ENCODE measurements at regions not wholly inside any gene's neighbourhood (a gene's known extent, or its start where the extent isn't known, plus 50 kb on each side); places are given as distances from the start of the nearest gene placed in this dataset.
"Not testable (repeated sequence)": the region's sequence is repeated elsewhere in the genome, so short reads cannot be mapped to it uniquely, and the experiment has no call there.

DNA sequence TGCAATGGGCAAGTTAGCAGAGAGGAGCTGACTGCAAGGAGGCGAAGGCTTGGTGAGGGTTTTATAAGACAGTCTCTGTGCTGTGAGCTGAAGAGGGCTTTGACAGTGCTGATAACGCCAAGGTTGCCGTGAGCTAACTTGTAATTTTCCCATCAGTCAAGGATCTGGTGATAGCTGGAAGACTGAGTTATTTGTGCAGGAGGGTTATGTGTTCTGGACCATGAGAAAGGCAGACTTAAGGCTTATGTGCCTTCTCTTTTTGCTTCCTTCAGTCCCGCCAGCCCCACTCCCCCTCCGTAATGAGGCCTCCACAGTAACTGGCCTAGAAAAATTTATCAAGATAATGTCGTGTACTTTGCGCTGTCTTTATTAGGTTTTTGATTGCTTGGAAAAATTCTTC, 94.6 kb downstream of the RTP5 start:
- POLR2A ChIA-PET, result no interaction called here
- peaks cover 9 to 15% of the 10 kb centered on the region in 2 experiments for H3K4me1 ChIP-seq (ENCODE audit: control insufficient read depth in 1 of 2, extremely low read depth in 1 of 2, insufficient read depth in 2 of 2, low read length in 2 of 2)
- 100% methylated on average over 3 of the region's 7 CpGs for WGBS (ENCODE audit: insufficient coverage)
- no peak overlapping the region for H3K4me3 ChIP-seq (ENCODE audit: control insufficient read depth in 1 of 2, extremely low read depth in 1 of 2, low read length in 1 of 2)
- peaks cover 14% of the 10 kb centered on the region for H3K36me3 Mint-ChIP-seq
- no peaks in the 10 kb centered on the region for H3K9me3 Mint-ChIP-seq
- no peak overlapping the region for H3K27ac Mint-ChIP-seq
- H3K27me3 Mint-ChIP-seq, result no peaks in the 10 kb centered on the region
- no peak for DNase-seq
- peaks cover 0 to 4% of the 10 kb centered on the region in 2 donors for H3K36me3 ChIP-seq (ENCODE audit: control insufficient read depth in 2 of 2, extremely low read depth in 1 of 2, insufficient read depth in 1 of 2, low read length in 1 of 2)
- peaks cover 24 to 35% (median 28%) of the 10 kb centered on the region in 3 donors for H3K4me1 Mint-ChIP-seq
- H3K27ac ChIP-seq (ENCODE audit: low read length), result no peak overlapping the region
- CTCF ChIA-PET, result no interaction called here
- no peak overlapping the region for H3K4me3 Mint-ChIP-seq
- no peaks in the 10 kb centered on the region for H3K27me3 ChIP-seq (replicated peaks in 1 of 2; ENCODE audit: control insufficient read depth in 2 of 2, extremely low read depth in 1 of 2, insufficient read depth in 2 of 2, low read length in 1 of 2)
- no peaks in the 10 kb centered on the region for H3K9me3 ChIP-seq
- no peak for ATAC-seq (replicated peaks in 1 of 4)

DNA sequence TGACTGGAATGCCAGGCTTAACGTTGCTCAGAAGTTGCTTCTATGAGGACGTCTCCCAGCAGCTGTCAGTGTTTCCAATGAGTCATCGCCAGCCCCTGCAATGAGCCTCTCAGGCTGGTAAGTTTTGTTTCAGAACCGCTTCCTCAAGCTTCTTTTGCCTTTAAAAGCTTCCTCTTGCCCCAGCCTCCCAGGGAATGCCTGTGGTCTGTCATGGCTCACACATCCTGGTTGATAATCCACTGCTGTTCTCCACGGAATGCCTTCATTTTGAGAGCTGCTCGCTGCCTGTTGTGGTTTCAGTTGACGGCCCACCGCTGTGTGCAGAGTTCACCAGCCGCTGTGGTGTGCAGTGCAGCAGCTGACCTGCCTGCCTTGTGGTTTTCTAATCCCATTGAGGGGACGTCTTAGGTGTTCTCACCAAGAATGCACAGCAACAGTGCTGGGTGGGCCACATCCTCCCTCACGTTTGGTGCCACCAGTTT, 96.4 kb downstream of the RTP5 start:
- Histone ChIP-seq H3K9me3 (no peaks in the 10 kb centered on the region), H3K4me1 (ENCODE audit: control insufficient read depth in 1 of 2, extremely low read depth in 1 of 2, insufficient read depth in 2 of 2, low read length in 2 of 2) (peaks cover 9 to 15% of the 10 kb centered on the region in 2 experiments), H3K4me3 (ENCODE audit: control insufficient read depth in 1 of 2, extremely low read depth in 1 of 2, low read length in 1 of 2) (peak overlapping the region; percentile 24 to 35), H3K27me3 (replicated peaks in 1 of 2; ENCODE audit: control insufficient read depth in 2 of 2, extremely low read depth in 1 of 2, insufficient read depth in 2 of 2, low read length in 1 of 2) (no peaks in the 10 kb centered on the region), H3K36me3 (ENCODE audit: control insufficient read depth in 2 of 2, extremely low read depth in 1 of 2, insufficient read depth in 1 of 2, low read length in 1 of 2) (peaks cover 0 to 10% of the 10 kb centered on the region in 2 donors), H3K27ac (ENCODE audit: low read length) (peak overlapping the region; percentile 30)
- Mint-ChIP-seq H3K27ac (peak overlapping the region; percentile 44 to 75), H3K9me3 (no peaks in the 10 kb centered on the region), H3K4me1 (peaks cover 24 to 35% (median 28%) of the 10 kb centered on the region in 3 donors), H3K36me3 (peaks cover 11% of the 10 kb centered on the region), H3K27me3 (no peaks in the 10 kb centered on the region), H3K4me3 (peak overlapping the region; percentile 57 to 74 (median 74))
- DNase-seq (peak in 34 of 35 experiments; percentile 1 to 61 (median 30)), ATAC-seq (replicated peaks in 1 of 4) (peak; percentile 90 to 94 (median 92))
- POLR2A ChIA-PET, result no interaction called here
- 3% methylated on average over 10 of the region's 11 CpGs for WGBS (ENCODE audit: insufficient coverage)
- CTCF ChIA-PET, result no interaction called here

DNA sequence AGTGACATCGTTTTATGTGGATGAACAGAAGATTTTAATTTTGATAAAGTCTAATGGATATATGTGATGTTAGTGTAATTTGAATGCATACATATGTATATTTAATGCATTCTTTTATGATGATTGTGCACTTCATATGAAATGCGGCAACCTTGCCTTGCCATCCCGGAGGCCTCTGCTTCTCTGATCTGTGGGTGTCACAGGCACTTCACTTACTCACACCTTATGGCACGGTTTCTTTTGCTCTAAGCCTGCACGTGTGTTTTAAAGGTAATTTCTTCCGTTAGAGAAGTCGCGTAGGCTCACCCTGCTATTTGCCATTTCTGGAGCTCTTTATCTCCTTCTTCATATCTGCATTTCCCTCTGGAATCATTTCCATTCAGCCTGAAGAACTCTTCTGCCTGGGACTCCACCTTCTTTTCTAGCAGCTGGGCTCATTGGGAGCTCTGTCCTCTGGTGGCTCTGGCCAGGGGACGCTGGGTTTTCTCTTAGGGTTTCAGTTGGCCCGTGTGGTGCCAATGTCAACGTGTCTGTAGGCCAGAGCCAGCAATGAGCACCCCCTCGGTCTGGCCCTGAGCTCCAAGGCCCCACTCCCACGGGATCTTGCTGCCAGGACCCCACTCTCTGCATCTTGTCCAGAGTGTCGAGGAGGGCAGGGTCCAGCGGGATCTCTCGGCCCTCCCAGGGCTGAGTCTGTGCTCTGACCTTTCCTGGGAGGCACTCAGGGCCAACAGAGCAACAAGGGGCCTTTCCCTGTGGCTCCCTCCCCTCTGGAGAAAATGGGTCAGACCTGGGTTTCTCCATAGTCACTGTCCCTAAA, 97.3 kb downstream of the RTP5 start:
- peak overlapping the region; percentile 44 to 75 for H3K27ac Mint-ChIP-seq
- H3K4me1 ChIP-seq (ENCODE audit: control insufficient read depth in 1 of 2, extremely low read depth in 1 of 2, insufficient read depth in 2 of 2, low read length in 2 of 2), result peaks cover 9 to 15% of the 10 kb centered on the region in 2 experiments
- no peak for DNase-seq

DNA sequence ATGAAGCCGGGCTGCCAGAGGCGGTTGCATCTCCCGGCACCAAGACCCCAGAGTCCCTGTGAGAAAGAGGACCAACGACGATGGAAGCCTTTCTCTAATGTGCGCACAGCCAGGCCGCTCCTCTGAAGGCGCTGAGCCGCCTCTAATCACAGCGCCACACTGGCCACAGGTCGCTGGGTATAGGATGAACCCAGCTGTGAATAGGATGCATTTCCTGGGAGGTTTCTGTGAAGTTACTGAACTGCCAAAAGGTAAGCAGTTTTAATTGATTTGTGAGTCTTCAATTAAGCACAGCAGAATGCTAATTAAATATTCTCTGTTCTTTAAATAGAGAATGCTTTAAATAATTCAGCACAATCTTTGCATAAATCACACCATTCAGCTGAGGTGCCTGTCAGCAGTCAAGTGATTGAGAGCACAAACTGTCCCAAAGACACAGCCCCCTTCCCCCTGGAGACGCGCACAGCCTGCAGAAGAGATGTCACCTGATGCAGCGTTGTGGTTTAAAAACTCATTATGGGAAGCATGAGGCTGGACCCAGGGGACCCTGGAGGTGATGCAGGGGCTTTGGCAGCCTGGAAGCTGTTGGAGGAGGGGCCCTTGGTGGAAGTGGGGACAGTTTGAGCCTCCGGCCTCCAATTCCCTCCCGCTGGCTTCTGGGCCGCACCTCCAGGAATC, 98.1 kb downstream of the RTP5 start:
- Mint-ChIP-seq H3K36me3 (peaks cover 21% of the 10 kb centered on the region), H3K27ac (no peak overlapping the region), H3K27me3 (no peaks in the 10 kb centered on the region), H3K4me3 (no peak overlapping the region), H3K4me1 (peaks cover 18 to 28% (median 27%) of the 10 kb centered on the region in 3 donors), H3K9me3 (no peaks in the 10 kb centered on the region)
- Histone ChIP-seq H3K9me3 (no peaks in the 10 kb centered on the region), H3K4me1 (ENCODE audit: control insufficient read depth in 1 of 2, extremely low read depth in 1 of 2, insufficient read depth in 2 of 2, low read length in 2 of 2) (peaks cover 9 to 15% of the 10 kb centered on the region in 2 experiments), H3K27ac (ENCODE audit: low read length) (no peak overlapping the region), H3K27me3 (replicated peaks in 1 of 2; ENCODE audit: control insufficient read depth in 2 of 2, extremely low read depth in 1 of 2, insufficient read depth in 2 of 2, low read length in 1 of 2) (no peaks in the 10 kb centered on the region), H3K36me3 (ENCODE audit: control insufficient read depth in 2 of 2, extremely low read depth in 1 of 2, insufficient read depth in 1 of 2, low read length in 1 of 2) (peaks cover 0 to 22% of the 10 kb centered on the region in 2 donors), H3K4me3 (ENCODE audit: control insufficient read depth in 1 of 2, extremely low read depth in 1 of 2, low read length in 1 of 2) (no peak overlapping the region)
- peak in 1 of 35 experiments; percentile 10 for DNase-seq
- ChIA-PET POLR2A (interaction anchor here in 1 of 2 donors (0.7 kb wide), 1 partner anchor 12 kb away, joined by 3 read pairs; no protein-coding TSS in a partner anchor), CTCF (no interaction called here)
- ATAC-seq (replicated peaks in 1 of 4), result no peak
- WGBS (ENCODE audit: insufficient coverage), result 99% methylated on average over 10 of the region's 17 CpGs

More for the DNA sequence above, 97.3 kb downstream of the RTP5 start:
- no peaks in the 10 kb centered on the region for H3K27me3 Mint-ChIP-seq
- H3K9me3 ChIP-seq, result no peaks in the 10 kb centered on the region
- H3K4me3 Mint-ChIP-seq, result peak overlapping the region; percentile 57 to 74 (median 74)
- H3K4me3 ChIP-seq (ENCODE audit: control insufficient read depth in 1 of 2, extremely low read depth in 1 of 2, low read length in 1 of 2), result no peak overlapping the region
- 86% methylated on average over 13 of the region's 16 CpGs for WGBS (ENCODE audit: insufficient coverage)
- H3K4me1 Mint-ChIP-seq, result peaks cover 24 to 33% (median 28%) of the 10 kb centered on the region in 3 donors
- no peak for ATAC-seq (replicated peaks in 1 of 4)
- peaks cover 0 to 15% of the 10 kb centered on the region in 2 donors for H3K36me3 ChIP-seq (ENCODE audit: control insufficient read depth in 2 of 2, extremely low read depth in 1 of 2, insufficient read depth in 1 of 2, low read length in 1 of 2)
- no peak overlapping the region for H3K27ac ChIP-seq (ENCODE audit: low read length)
- H3K27me3 ChIP-seq (replicated peaks in 1 of 2; ENCODE audit: control insufficient read depth in 2 of 2, extremely low read depth in 1 of 2, insufficient read depth in 2 of 2, low read length in 1 of 2), result no peaks in the 10 kb centered on the region
- POLR2A ChIA-PET, result interaction anchor here in 1 of 2 donors (0.7 kb wide), 1 partner anchor 12 kb away, joined by 3 read pairs; no protein-coding TSS in a partner anchor
- CTCF ChIA-PET, result no interaction called here
- H3K36me3 Mint-ChIP-seq, result peaks cover 14% of the 10 kb centered on the region
- H3K9me3 Mint-ChIP-seq, result no peaks in the 10 kb centered on the region

DNA sequence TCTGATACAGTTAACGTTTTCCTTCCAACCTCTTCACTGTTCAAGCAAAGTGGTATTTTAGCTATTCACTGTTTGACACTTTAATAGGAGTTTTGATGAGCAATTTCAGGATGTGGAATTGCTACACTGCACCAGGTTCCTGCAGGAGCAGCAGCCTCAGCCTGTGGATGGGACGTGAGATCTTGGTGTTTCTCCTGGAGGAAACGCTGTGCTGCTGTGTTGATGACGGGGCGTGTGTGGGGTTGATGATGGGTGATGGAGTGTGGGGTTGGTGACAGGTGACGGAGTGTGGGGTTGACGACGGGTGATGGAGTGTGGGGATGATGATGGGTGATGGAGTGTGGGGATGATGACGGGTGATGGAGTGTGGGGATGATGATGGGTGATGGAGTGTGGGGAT, 98.9 kb downstream of the RTP5 start:
- no peak for DNase-seq
- Mint-ChIP-seq H3K36me3 (peaks cover 29% of the 10 kb centered on the region), H3K27ac (no peak overlapping the region), H3K4me1 (peaks cover 18 to 23% (median 23%) of the 10 kb centered on the region in 3 donors), H3K9me3 (no peaks in the 10 kb centered on the region), H3K27me3 (no peaks in the 10 kb centered on the region), H3K4me3 (no peak overlapping the region)
- Histone ChIP-seq H3K27ac (ENCODE audit: low read length) (no peak overlapping the region), H3K9me3 (no peaks in the 10 kb centered on the region), H3K27me3 (replicated peaks in 1 of 2; ENCODE audit: control insufficient read depth in 2 of 2, extremely low read depth in 1 of 2, insufficient read depth in 2 of 2, low read length in 1 of 2) (no peaks in the 10 kb centered on the region), H3K4me1 (ENCODE audit: control insufficient read depth in 1 of 2, extremely low read depth in 1 of 2, insufficient read depth in 2 of 2, low read length in 2 of 2) (peaks cover 9 to 15% of the 10 kb centered on the region in 2 experiments), H3K36me3 (ENCODE audit: control insufficient read depth in 2 of 2, extremely low read depth in 1 of 2, insufficient read depth in 1 of 2, low read length in 1 of 2) (peaks cover 5 to 28% of the 10 kb centered on the region in 2 donors), H3K4me3 (ENCODE audit: control insufficient read depth in 1 of 2, extremely low read depth in 1 of 2, low read length in 1 of 2) (no peak overlapping the region)
- ChIA-PET POLR2A (no interaction called here), CTCF (no interaction called here)
- ATAC-seq (replicated peaks in 1 of 4), result no peak
- WGBS (ENCODE audit: insufficient coverage), result 100% methylated on average over 5 of the region's 9 CpGs

DNA sequence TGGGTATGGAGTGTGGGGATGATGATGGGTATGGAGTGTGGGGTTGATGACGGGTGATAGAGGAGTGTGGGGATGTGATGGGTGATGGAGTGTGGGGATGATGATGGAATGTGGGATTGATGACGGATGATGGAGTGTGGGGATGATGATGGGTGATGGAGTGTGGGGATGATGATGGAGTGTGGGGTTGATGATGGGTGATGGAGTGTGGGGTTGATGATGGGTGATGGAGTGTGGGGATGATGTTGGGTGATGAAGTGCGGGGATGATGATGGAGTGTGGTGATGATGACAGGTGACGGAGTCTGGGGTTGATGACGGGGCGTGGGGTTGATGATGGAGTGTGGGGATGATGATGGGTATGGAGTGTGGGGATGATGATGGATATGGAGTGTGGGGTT, 99.7 kb downstream of the RTP5 start:
- H3K27me3 ChIP-seq (replicated peaks in 1 of 2; ENCODE audit: control insufficient read depth in 2 of 2, extremely low read depth in 1 of 2, insufficient read depth in 2 of 2, low read length in 1 of 2); CTCF ChIA-PET; H3K4me3 ChIP-seq (ENCODE audit: control insufficient read depth in 1 of 2, extremely low read depth in 1 of 2, low read length in 1 of 2); ATAC-seq (replicated peaks in 1 of 4); H3K9me3 ChIP-seq; POLR2A ChIA-PET; H3K9me3 Mint-ChIP-seq; DNase-seq; H3K27ac Mint-ChIP-seq; H3K27ac ChIP-seq (ENCODE audit: low read length); H3K4me3 Mint-ChIP-seq; H3K27me3 Mint-ChIP-seq: not testable (repeated sequence)
- H3K36me3 Mint-ChIP-seq, result peaks cover 31% of the 10 kb centered on the region
- Histone ChIP-seq H3K36me3 (ENCODE audit: control insufficient read depth in 2 of 2, extremely low read depth in 1 of 2, insufficient read depth in 1 of 2, low read length in 1 of 2) (peaks cover 5 to 33% of the 10 kb centered on the region in 2 donors), H3K4me1 (ENCODE audit: control insufficient read depth in 1 of 2, extremely low read depth in 1 of 2, insufficient read depth in 2 of 2, low read length in 2 of 2) (peaks cover 9 to 15% of the 10 kb centered on the region in 2 experiments)
- WGBS (ENCODE audit: insufficient coverage), result 99% methylated on average over 6 of the region's 6 CpGs
- peaks cover 18 to 22% (median 19%) of the 10 kb centered on the region in 3 donors for H3K4me1 Mint-ChIP-seq
